ENCODE measurements at regions not wholly inside any gene's neighbourhood (a gene's known extent, or its start where the extent isn't known, plus 50 kb on each side); places are given as distances from the start of the nearest gene placed in this dataset.

DNA sequence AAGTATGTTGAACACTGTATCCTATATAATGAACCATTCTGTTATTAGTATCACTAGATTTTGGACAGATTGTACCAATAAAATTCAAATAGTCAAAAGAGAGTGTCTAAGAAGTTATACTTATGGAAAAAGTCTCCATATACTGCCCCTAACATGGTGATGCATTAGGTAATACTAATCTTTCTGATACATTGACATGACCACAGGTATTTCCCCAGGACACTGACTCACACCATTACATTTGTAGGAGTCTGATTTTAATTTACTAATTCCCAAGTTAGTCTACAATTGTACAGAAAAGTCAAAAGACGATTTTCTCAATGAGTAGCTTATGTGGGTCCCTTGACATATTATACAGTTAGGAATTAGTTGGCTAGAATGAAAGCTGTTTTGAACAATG, 593.8 kb downstream of the ISL1 start:
- Histone ChIP-seq H3K4me2 (ENCODE audit: low read length) (no peak overlapping the region), H3K4me1 (ENCODE audit: control insufficient read depth, low read depth, low read length) (no peaks in the 10 kb centered on the region), H3K79me1 (ENCODE audit: low read length) (no peaks in the 10 kb centered on the region), H2BK15ac (replicated peaks; ENCODE audit: low read depth) (no peak overlapping the region), H2BK120ac (ENCODE audit: low read depth, low read length) (no peak overlapping the region), H3K18ac (ENCODE audit: low read length) (no peak overlapping the region), H2AK5ac (ENCODE audit: low read length) (no peak overlapping the region), H3K36me3 (ENCODE audit: control insufficient read depth, insufficient read depth, low read length) (no peaks in the 10 kb centered on the region), H3K4ac (ENCODE audit: low read depth, low read length) (no peak overlapping the region), H2BK5ac (ENCODE audit: low read length) (no peak overlapping the region), H3K79me2 (ENCODE audit: control insufficient read depth, insufficient read depth, low read length) (no peaks in the 10 kb centered on the region), H3K4me3 (ENCODE audit: low read length) (no peak overlapping the region), H3K9ac (ENCODE audit: low read length) (no peak overlapping the region), H4K5ac (ENCODE audit: low read length) (no peak overlapping the region), H4K8ac (ENCODE audit: low read depth, low read length) (no peak overlapping the region), H3K23ac (ENCODE audit: low read length) (no peak overlapping the region), H3K27ac (ENCODE audit: low read depth, low read length) (no peak overlapping the region), H3K56ac (ENCODE audit: low read length) (no peak overlapping the region), H3K27me3 (ENCODE audit: insufficient read depth, low read length, poor library complexity) (no peaks in the 10 kb centered on the region)
- DNase-seq = no peak
- WGBS (ENCODE audit: extremely low coverage, insufficient coverage, low lambda C conversion rate) = no CpG with 5 or more reads among the region's 1 CpG

DNA sequence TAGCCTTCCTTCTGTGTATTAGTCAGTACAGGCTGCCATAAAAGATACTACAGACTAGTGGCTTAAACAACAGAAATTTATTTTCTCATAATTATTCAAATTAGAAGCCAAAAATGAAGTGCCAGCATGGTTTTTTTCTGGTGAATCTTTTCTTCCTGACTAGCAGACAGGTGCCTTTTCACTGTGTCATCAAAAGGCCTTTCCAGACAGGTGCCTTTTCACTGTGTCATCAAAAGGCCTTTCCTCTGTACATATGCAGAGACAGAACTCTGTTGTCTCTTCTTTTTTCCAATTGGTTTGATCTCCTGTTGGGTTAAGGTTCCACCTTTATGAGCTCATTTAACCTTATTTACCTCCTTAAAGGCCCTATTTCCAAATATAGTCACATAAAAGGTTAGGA, 599.9 kb downstream of the ISL1 start:
- Histone ChIP-seq H3K9ac (ENCODE audit: low read length) (no peak overlapping the region), H3K27ac (ENCODE audit: low read depth, low read length) (no peak overlapping the region), H2BK120ac (ENCODE audit: low read depth, low read length) (no peak overlapping the region), H2BK5ac (ENCODE audit: low read length) (no peak overlapping the region), H3K79me1 (ENCODE audit: low read length) (no peaks in the 10 kb centered on the region), H3K4ac (ENCODE audit: low read depth, low read length) (no peak overlapping the region), H3K36me3 (ENCODE audit: control insufficient read depth, insufficient read depth, low read length) (no peaks in the 10 kb centered on the region), H3K4me2 (ENCODE audit: low read length) (no peak overlapping the region), H4K5ac (ENCODE audit: low read length) (no peak overlapping the region), H3K27me3 (ENCODE audit: insufficient read depth, low read length, poor library complexity) (no peaks in the 10 kb centered on the region), H3K4me3 (ENCODE audit: low read length) (no peak overlapping the region), H3K4me1 (ENCODE audit: control insufficient read depth, low read depth, low read length) (no peaks in the 10 kb centered on the region), H2AK5ac (ENCODE audit: low read length) (no peak overlapping the region), H3K56ac (ENCODE audit: low read length) (no peak overlapping the region), H3K79me2 (ENCODE audit: control insufficient read depth, insufficient read depth, low read length) (no peaks in the 10 kb centered on the region), H3K18ac (ENCODE audit: low read length) (no peak overlapping the region), H2BK15ac (replicated peaks; ENCODE audit: low read depth) (no peak overlapping the region), H3K23ac (ENCODE audit: low read length) (no peak overlapping the region), H4K8ac (ENCODE audit: low read depth, low read length) (no peak overlapping the region)
- DNase-seq = no peak

DNA sequence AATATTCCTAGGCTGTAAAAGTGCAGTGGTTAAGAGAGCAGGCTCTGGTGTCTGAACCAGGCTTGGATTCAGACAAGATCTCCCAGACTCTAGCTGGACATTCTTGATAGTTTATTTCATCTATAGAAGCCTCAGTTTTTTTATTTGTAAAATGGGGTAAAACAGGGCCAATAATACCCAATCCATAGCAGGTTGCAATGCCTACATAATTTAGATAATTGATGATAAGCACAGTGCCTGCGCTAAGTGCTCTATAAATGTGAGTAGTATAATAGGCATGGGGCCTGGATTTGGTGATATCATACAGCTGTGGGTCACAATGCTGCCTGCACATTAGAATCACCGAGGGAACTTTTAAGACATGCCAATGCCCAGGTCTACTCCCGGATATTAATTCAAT, 603.5 kb downstream of the ISL1 start:
- H3K27me3 ChIP-seq (ENCODE audit: insufficient read depth, low read length, poor library complexity) = no peaks in the 10 kb centered on the region

DNA sequence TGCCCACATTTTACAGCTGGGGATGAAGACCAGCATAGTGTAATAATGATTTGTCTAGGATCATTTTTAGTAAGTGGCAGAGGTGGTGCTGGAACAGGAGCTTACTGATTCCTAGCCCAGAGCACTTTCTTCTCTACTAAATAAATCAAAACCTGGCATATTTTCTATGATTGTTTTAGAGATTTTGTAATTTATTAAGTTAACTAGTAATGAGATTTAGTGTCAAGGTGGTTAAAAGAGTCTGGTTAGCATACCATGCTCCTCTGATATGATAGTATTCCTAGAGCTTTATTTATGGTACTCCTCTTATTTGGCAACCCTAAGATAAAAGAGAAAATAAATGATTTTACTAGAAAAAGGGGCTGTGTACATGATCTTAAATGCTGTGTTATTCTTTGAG, 604.0 kb downstream of the ISL1 start:
- Histone ChIP-seq H3K79me1 (ENCODE audit: low read length) (no peaks in the 10 kb centered on the region), H3K4me1 (ENCODE audit: control insufficient read depth, low read depth, low read length) (no peaks in the 10 kb centered on the region), H3K36me3 (ENCODE audit: control insufficient read depth, insufficient read depth, low read length) (no peaks in the 10 kb centered on the region), H4K8ac (ENCODE audit: low read depth, low read length) (no peak overlapping the region), H3K4me2 (ENCODE audit: low read length) (no peak overlapping the region), H2BK120ac (ENCODE audit: low read depth, low read length) (no peak overlapping the region), H3K56ac (ENCODE audit: low read length) (no peak overlapping the region), H4K5ac (ENCODE audit: low read length) (no peak overlapping the region), H3K4ac (ENCODE audit: low read depth, low read length) (no peak overlapping the region), H3K23ac (ENCODE audit: low read length) (no peak overlapping the region), H3K27me3 (ENCODE audit: insufficient read depth, low read length, poor library complexity) (no peaks in the 10 kb centered on the region), H3K27ac (ENCODE audit: low read depth, low read length) (no peak overlapping the region), H2BK5ac (ENCODE audit: low read length) (no peak overlapping the region), H3K9ac (ENCODE audit: low read length) (no peak overlapping the region), H3K4me3 (ENCODE audit: low read length) (no peak overlapping the region), H3K18ac (ENCODE audit: low read length) (no peak overlapping the region), H2BK15ac (replicated peaks; ENCODE audit: low read depth) (no peak overlapping the region), H3K79me2 (ENCODE audit: control insufficient read depth, insufficient read depth, low read length) (no peaks in the 10 kb centered on the region), H2AK5ac (ENCODE audit: low read length) (no peak overlapping the region)
- no peak for DNase-seq

More for the DNA sequence above, 603.5 kb downstream of the ISL1 start:
- H3K79me2 ChIP-seq (ENCODE audit: control insufficient read depth, insufficient read depth, low read length) = no peaks in the 10 kb centered on the region
- H3K56ac ChIP-seq (ENCODE audit: low read length) = no peak overlapping the region
- no peak overlapping the region for H3K18ac ChIP-seq (ENCODE audit: low read length)
- no peak overlapping the region for H3K27ac ChIP-seq (ENCODE audit: low read depth, low read length)
- no CpG with 5 or more reads among the region's 3 CpGs for WGBS (ENCODE audit: extremely low coverage, insufficient coverage, low lambda C conversion rate)
- H3K4me2 ChIP-seq (ENCODE audit: low read length) = no peak overlapping the region
- H3K79me1 ChIP-seq (ENCODE audit: low read length) = no peaks in the 10 kb centered on the region
- H3K4me3 ChIP-seq (ENCODE audit: low read length) = no peak overlapping the region
- H2BK120ac ChIP-seq (ENCODE audit: low read depth, low read length) = no peak overlapping the region
- no peak overlapping the region for H4K8ac ChIP-seq (ENCODE audit: low read depth, low read length)
- no peak overlapping the region for H3K9ac ChIP-seq (ENCODE audit: low read length)
- no peak overlapping the region for H2BK15ac ChIP-seq (replicated peaks; ENCODE audit: low read depth)
- H3K23ac ChIP-seq (ENCODE audit: low read length) = no peak overlapping the region
- no peaks in the 10 kb centered on the region for H3K36me3 ChIP-seq (ENCODE audit: control insufficient read depth, insufficient read depth, low read length)
- no peak overlapping the region for H4K5ac ChIP-seq (ENCODE audit: low read length)
- no peak for DNase-seq
- H3K4me1 ChIP-seq (ENCODE audit: control insufficient read depth, low read depth, low read length) = no peaks in the 10 kb centered on the region
- H2AK5ac ChIP-seq (ENCODE audit: low read length) = no peak overlapping the region
- no peak overlapping the region for H3K4ac ChIP-seq (ENCODE audit: low read depth, low read length)
- no peak overlapping the region for H2BK5ac ChIP-seq (ENCODE audit: low read length)

DNA sequence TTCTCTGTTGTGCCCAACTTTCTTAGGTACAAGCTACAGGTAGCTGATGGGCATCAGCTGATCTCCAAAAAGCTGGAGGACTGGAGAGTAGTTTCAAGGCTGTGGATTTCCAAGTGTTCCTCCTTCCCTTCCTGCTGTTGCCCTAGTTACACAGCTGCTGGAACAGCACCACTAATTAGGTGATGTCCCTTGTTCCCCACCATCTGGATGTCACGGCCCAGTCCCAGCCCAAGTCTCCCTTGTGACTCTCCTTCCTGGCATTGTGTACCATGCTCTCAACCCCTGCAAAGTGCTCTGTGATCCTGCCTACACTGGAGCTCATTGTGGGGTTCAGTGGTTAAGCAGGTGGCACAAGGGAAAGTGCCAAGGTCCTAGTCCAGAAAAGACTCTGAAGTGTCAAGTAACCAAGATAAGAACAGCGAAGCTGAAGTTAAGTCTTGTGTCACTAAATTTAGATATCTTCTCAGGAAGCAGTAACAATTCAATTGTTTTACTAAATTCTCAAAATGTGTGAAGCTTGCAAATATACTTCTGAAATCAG, 604.5 kb downstream of the ISL1 start:
- Histone ChIP-seq H3K27ac (ENCODE audit: low read depth, low read length) (no peak overlapping the region), H3K56ac (ENCODE audit: low read length) (no peak overlapping the region), H2AK5ac (ENCODE audit: low read length) (no peak overlapping the region), H3K27me3 (ENCODE audit: insufficient read depth, low read length, poor library complexity) (no peaks in the 10 kb centered on the region), H3K79me2 (ENCODE audit: control insufficient read depth, insufficient read depth, low read length) (no peaks in the 10 kb centered on the region), H2BK15ac (replicated peaks; ENCODE audit: low read depth) (no peak overlapping the region), H3K4me1 (ENCODE audit: control insufficient read depth, low read depth, low read length) (no peaks in the 10 kb centered on the region), H2BK120ac (ENCODE audit: low read depth, low read length) (no peak overlapping the region), H3K4me2 (ENCODE audit: low read length) (no peak overlapping the region), H3K36me3 (ENCODE audit: control insufficient read depth, insufficient read depth, low read length) (no peaks in the 10 kb centered on the region), H2BK5ac (ENCODE audit: low read length) (no peak overlapping the region), H3K4me3 (ENCODE audit: low read length) (no peak overlapping the region), H3K9ac (ENCODE audit: low read length) (no peak overlapping the region), H3K18ac (ENCODE audit: low read length) (no peak overlapping the region), H4K8ac (ENCODE audit: low read depth, low read length) (no peak overlapping the region), H3K4ac (ENCODE audit: low read depth, low read length) (no peak overlapping the region), H3K79me1 (ENCODE audit: low read length) (no peaks in the 10 kb centered on the region), H4K5ac (ENCODE audit: low read length) (no peak overlapping the region), H3K23ac (ENCODE audit: low read length) (no peak overlapping the region)
- no peak for DNase-seq
- WGBS (ENCODE audit: extremely low coverage, insufficient coverage, low lambda C conversion rate) = no CpG with 5 or more reads among the region's 2 CpGs

DNA sequence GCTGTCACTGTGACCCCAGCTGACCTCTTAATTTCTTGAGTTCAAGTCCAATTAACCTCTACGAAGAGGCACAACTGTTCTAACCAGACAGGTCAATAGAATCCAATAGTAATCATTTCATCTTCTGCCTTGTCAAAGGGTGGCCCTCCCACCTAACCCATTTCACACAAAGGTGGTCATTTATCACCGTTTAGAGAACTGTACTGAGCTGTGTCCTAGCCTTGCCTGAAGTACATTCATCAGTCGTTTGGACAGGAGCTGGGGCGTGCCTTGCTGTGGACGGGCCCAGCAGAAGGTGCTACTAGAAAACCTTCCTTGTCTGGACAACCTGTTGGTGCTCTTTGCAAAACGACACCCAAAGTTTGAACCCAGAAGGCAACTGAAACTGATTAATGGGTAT, 605.4 kb downstream of the ISL1 start:
- Histone ChIP-seq H3K27me3 (ENCODE audit: insufficient read depth, low read length, poor library complexity) (no peaks in the 10 kb centered on the region), H3K4me1 (ENCODE audit: control insufficient read depth, low read depth, low read length) (no peaks in the 10 kb centered on the region), H3K79me1 (ENCODE audit: low read length) (no peaks in the 10 kb centered on the region), H3K4me3 (ENCODE audit: low read length) (no peak overlapping the region), H3K79me2 (ENCODE audit: control insufficient read depth, insufficient read depth, low read length) (no peaks in the 10 kb centered on the region), H2BK120ac (ENCODE audit: low read depth, low read length) (no peak overlapping the region), H2AK5ac (ENCODE audit: low read length) (no peak overlapping the region), H2BK15ac (replicated peaks; ENCODE audit: low read depth) (no peak overlapping the region), H3K4ac (ENCODE audit: low read depth, low read length) (no peak overlapping the region), H3K9ac (ENCODE audit: low read length) (no peak overlapping the region), H2BK5ac (ENCODE audit: low read length) (no peak overlapping the region), H3K18ac (ENCODE audit: low read length) (no peak overlapping the region), H3K23ac (ENCODE audit: low read length) (no peak overlapping the region), H3K56ac (ENCODE audit: low read length) (no peak overlapping the region), H4K5ac (ENCODE audit: low read length) (no peak overlapping the region), H4K8ac (ENCODE audit: low read depth, low read length) (no peak overlapping the region), H3K36me3 (ENCODE audit: control insufficient read depth, insufficient read depth, low read length) (no peaks in the 10 kb centered on the region), H3K4me2 (ENCODE audit: low read length) (no peak overlapping the region), H3K27ac (ENCODE audit: low read depth, low read length) (no peak overlapping the region)
- WGBS (ENCODE audit: extremely low coverage, insufficient coverage, low lambda C conversion rate) = no CpG with 5 or more reads among the region's 6 CpGs
- no peak for DNase-seq

All from mesendoderm (in vitro differentiated cells).